ENCODE measurements at regions not wholly inside any gene's neighbourhood (a gene's known extent, or its start where the extent isn't known, plus 50 kb on each side); places are given as distances from the start of the nearest gene placed in this dataset.
A peak's percentile ranks its signal among the peaks of the same experiment; 100 is the strongest.
"Not testable (repeated sequence)": the region's sequence is repeated elsewhere in the genome, so short reads cannot be mapped to it uniquely, and the experiment has no call there.

DNA sequence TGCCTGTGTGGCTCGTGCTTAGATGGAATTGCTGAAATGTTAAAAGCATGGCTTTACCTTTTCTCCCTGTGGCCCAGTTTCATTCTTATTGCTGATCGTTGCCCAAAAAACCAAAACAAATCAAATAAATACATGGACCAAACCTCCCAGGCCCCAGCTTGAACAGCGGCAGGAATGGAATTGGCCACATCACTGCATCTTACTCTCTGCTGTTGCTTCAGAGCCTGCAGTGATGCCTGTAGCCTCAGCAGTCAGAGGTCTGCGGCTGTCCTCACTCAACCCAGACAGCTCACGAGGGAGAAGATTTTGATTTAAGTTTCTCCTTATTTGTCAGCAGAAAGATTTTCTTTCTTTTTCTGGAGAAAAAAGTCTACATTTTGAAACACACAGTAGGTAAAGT lies 91.5 kb downstream of the NPIPB11 start:
- no peaks in the 10 kb centered on the region for H3K9me3 Mint-ChIP-seq
- ATAC-seq, result no peak
- intact Hi-C loops (cut with micrococcal nuclease), result no loop called here
- ChIA-PET CTCF (no interaction called here), POLR2A (no interaction called here)
- H3K27ac Mint-ChIP-seq, result no peak overlapping the region
- no peak overlapping the region for H3K4me3 ChIP-seq (ENCODE audit: low read length)
- no peaks in the 10 kb centered on the region for H3K9me3 ChIP-seq (ENCODE audit: control insufficient read depth in 2 of 3, low read length in 3 of 3)
- H3K36me3 ChIP-seq (ENCODE audit: control insufficient read depth in 2 of 3, insufficient read depth in 3 of 3, low read length in 3 of 3), result no peaks in the 10 kb centered on the region
- H3K27me3 ChIP-seq (ENCODE audit: control insufficient read depth in 2 of 2, insufficient read depth in 2 of 2, low read length in 2 of 2), result no peaks in the 10 kb centered on the region
- H3K4me3 Mint-ChIP-seq, result no peak overlapping the region
- peaks cover 0 to 8% (median 3%) of the 10 kb centered on the region in 7 donors for H3K4me1 Mint-ChIP-seq
- DNase-seq, result no peak
- no peaks in the 10 kb centered on the region for H3K27me3 Mint-ChIP-seq
- peaks cover 0 to 4% (median 0%) of the 10 kb centered on the region in 5 donors for H3K36me3 Mint-ChIP-seq
- no peak overlapping the region for H3K27ac ChIP-seq (ENCODE audit: low read depth, low read length)
- no peaks in the 10 kb centered on the region for H3K4me1 ChIP-seq (ENCODE audit: control insufficient read depth in 2 of 2, insufficient read depth in 2 of 2, low read length in 2 of 2)

DNA sequence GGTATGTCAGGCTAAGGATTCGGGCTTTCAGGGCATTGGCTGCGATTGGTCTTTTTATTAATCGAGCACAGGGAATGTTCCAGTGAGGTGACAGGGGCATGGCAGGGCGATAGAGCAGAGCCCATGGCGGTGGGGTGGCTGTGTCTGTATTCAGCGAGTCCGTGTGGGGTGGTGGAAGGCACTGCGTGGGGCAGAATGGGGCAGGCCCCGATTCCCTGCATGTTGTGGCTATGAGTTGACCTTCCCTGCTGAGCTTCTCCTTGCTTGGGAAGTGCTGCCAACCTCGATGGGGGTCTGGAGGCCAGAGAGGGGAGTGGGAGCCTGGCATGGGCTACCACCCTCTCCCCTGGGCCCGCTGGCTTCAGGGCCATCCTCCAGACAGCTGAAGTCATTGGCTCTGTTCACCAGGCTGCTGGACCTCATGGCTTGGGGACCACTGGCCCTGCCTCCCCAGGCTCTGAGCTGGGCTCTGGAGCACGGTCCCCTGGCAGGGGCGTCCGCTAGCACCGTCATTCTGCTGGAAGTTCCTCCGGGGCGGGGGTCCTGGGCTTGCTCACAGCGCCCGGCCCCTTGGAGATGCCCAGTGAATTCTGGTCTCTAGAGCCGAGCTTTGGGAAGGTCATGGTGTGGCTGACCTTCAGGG lies 92.1 kb downstream of the NPIPB11 start:
- peak overlapping the region in 2 of 9 donors; percentile 18 to 48 for H3K27ac Mint-ChIP-seq
- POLR2A ChIA-PET, result no interaction called here
- intact Hi-C loops (cut with micrococcal nuclease), result no loop called here

GRCh38 chr16:29313559-29314048 lies 92.9 kb downstream of the NPIPB11 start:
- Histone ChIP-seq H3K4me1 (ENCODE audit: control insufficient read depth in 2 of 2, insufficient read depth in 2 of 2, low read length in 2 of 2) (no peaks in the 10 kb centered on the region), H3K9me3 (ENCODE audit: control insufficient read depth in 2 of 3, low read length in 3 of 3) (no peaks in the 10 kb centered on the region), H3K27ac (ENCODE audit: low read depth, low read length) (no peak overlapping the region), H3K4me3 (ENCODE audit: low read length) (no peak overlapping the region), H3K36me3 (ENCODE audit: control insufficient read depth in 2 of 3, insufficient read depth in 3 of 3, low read length in 3 of 3) (no peaks in the 10 kb centered on the region), H3K27me3 (ENCODE audit: control insufficient read depth in 2 of 2, insufficient read depth in 2 of 2, low read length in 2 of 2) (no peaks in the 10 kb centered on the region)
- DNase-seq (no peak), ATAC-seq (no peak)
- H3K27me3 Mint-ChIP-seq, result no peaks in the 10 kb centered on the region
- peaks cover 0 to 4% (median 0%) of the 10 kb centered on the region in 5 donors for H3K36me3 Mint-ChIP-seq
- H3K4me1 Mint-ChIP-seq, result peaks cover 0 to 8% (median 3%) of the 10 kb centered on the region in 7 donors
- ChIA-PET POLR2A (no interaction called here), CTCF (no interaction called here)
- no peak overlapping the region for H3K4me3 Mint-ChIP-seq
- intact Hi-C loops (cut with micrococcal nuclease), result no loop called here
- no peak overlapping the region for H3K27ac Mint-ChIP-seq
- H3K9me3 Mint-ChIP-seq, result no peaks in the 10 kb centered on the region

More for the DNA sequence above, 92.1 kb downstream of the NPIPB11 start:
- no peak overlapping the region for H3K4me3 Mint-ChIP-seq
- DNase-seq (no peak), ATAC-seq (no peak)
- no peak overlapping the region for H3K27ac ChIP-seq (ENCODE audit: low read depth, low read length)
- peaks cover 0 to 8% (median 3%) of the 10 kb centered on the region in 7 donors for H3K4me1 Mint-ChIP-seq
- CTCF ChIA-PET, result no interaction called here
- H3K27me3 Mint-ChIP-seq, result no peaks in the 10 kb centered on the region
- H3K36me3 Mint-ChIP-seq, result peaks cover 0 to 4% (median 0%) of the 10 kb centered on the region in 5 donors
- no peaks in the 10 kb centered on the region for H3K27me3 ChIP-seq (ENCODE audit: control insufficient read depth in 2 of 2, insufficient read depth in 2 of 2, low read length in 2 of 2)
- no peaks in the 10 kb centered on the region for H3K9me3 Mint-ChIP-seq
- no peaks in the 10 kb centered on the region for H3K9me3 ChIP-seq (ENCODE audit: control insufficient read depth in 2 of 3, low read length in 3 of 3)
- H3K4me1 ChIP-seq (ENCODE audit: control insufficient read depth in 2 of 2, insufficient read depth in 2 of 2, low read length in 2 of 2), result no peaks in the 10 kb centered on the region
- no peaks in the 10 kb centered on the region for H3K36me3 ChIP-seq (ENCODE audit: control insufficient read depth in 2 of 3, insufficient read depth in 3 of 3, low read length in 3 of 3)
- no peak overlapping the region for H3K4me3 ChIP-seq (ENCODE audit: low read length)

DNA sequence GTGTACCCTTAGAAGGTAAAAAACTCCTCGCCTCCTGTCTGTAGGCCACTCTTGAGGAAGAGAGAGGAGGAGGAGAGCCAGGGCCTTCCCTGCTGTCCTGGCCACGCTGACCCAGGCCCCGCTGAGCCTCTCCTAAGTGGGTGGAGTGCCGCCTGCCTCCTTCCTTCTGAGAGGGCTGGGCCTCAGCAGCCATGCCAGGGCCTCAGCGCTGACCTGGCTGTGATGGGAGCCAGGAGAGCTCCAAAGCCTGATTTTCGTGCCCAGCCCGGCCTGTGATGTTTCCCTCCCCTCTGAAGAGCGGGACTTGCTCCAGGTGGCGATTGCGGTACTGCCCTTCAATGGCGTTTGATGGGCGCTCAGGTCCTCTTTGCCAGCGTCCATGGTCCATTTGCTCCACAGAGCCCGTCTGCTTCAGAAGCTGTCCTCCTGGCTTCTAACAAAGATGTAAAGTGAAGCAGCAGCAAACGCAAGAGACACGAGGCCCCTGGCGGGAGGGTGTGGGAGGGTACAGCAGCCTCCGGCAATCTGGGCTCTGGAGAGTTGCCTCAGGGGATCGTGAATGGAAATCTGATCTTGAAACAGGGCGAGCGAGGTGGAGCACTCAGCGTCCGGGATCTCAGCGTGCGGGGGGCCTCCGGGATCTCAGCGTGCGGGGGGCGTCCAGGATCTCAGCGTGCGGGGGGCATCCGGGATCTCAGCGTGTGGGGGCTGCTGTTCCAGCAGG lies 93.5 kb downstream of the NPIPB11 start:
- H3K9me3 ChIP-seq (ENCODE audit: control insufficient read depth in 2 of 3, low read length in 3 of 3), result no peaks in the 10 kb centered on the region
- DNase-seq, result no peak
- CTCF ChIA-PET, result no interaction called here
- no peak for ATAC-seq
- H3K27me3 Mint-ChIP-seq, result no peaks in the 10 kb centered on the region
- no peak overlapping the region for H3K27ac ChIP-seq (ENCODE audit: low read depth, low read length)
- POLR2A ChIA-PET, result no interaction called here
- no peak overlapping the region for H3K27ac Mint-ChIP-seq
- H3K36me3 Mint-ChIP-seq, result peaks cover 0 to 4% (median 0%) of the 10 kb centered on the region in 5 donors
- H3K4me1 Mint-ChIP-seq, result peaks cover 0 to 8% (median under 1%) of the 10 kb centered on the region in 7 donors
- H3K27me3 ChIP-seq (ENCODE audit: control insufficient read depth in 2 of 2, insufficient read depth in 2 of 2, low read length in 2 of 2), result no peaks in the 10 kb centered on the region
- H3K4me3 ChIP-seq (ENCODE audit: low read length), result no peak overlapping the region
- intact Hi-C loops (cut with micrococcal nuclease), result no loop called here
- H3K36me3 ChIP-seq (ENCODE audit: control insufficient read depth in 2 of 3, insufficient read depth in 3 of 3, low read length in 3 of 3), result no peaks in the 10 kb centered on the region
- no peak overlapping the region for H3K4me3 Mint-ChIP-seq
- H3K9me3 Mint-ChIP-seq, result no peaks in the 10 kb centered on the region
- H3K4me1 ChIP-seq (ENCODE audit: control insufficient read depth in 2 of 2, insufficient read depth in 2 of 2, low read length in 2 of 2), result no peaks in the 10 kb centered on the region

- H3K4me3 ChIP-seq (ENCODE audit: low read length); H3K27ac Mint-ChIP-seq; H3K4me1 ChIP-seq (ENCODE audit: control insufficient read depth in 2 of 2, insufficient read depth in 2 of 2, low read length in 2 of 2); H3K36me3 ChIP-seq (ENCODE audit: control insufficient read depth in 2 of 3, insufficient read depth in 3 of 3, low read length in 3 of 3); H3K36me3 Mint-ChIP-seq; H3K9me3 Mint-ChIP-seq; H3K27me3 Mint-ChIP-seq; DNase-seq; H3K27ac ChIP-seq (ENCODE audit: low read depth, low read length); POLR2A ChIA-PET; H3K27me3 ChIP-seq (ENCODE audit: control insufficient read depth in 2 of 2, insufficient read depth in 2 of 2, low read length in 2 of 2); H3K4me3 Mint-ChIP-seq; intact Hi-C loops (cut with micrococcal nuclease); H3K9me3 ChIP-seq (ENCODE audit: control insufficient read depth in 2 of 3, low read length in 3 of 3); CTCF ChIA-PET; ATAC-seq: not testable (repeated sequence)
- peaks cover 0 to 11% (median 3%) of the 10 kb centered on the region in 7 donors for H3K4me1 Mint-ChIP-seq
These were observed 94.2 kb downstream of the NPIPB11 start for GRCh38 chr16:29312345-29312675.

DNA sequence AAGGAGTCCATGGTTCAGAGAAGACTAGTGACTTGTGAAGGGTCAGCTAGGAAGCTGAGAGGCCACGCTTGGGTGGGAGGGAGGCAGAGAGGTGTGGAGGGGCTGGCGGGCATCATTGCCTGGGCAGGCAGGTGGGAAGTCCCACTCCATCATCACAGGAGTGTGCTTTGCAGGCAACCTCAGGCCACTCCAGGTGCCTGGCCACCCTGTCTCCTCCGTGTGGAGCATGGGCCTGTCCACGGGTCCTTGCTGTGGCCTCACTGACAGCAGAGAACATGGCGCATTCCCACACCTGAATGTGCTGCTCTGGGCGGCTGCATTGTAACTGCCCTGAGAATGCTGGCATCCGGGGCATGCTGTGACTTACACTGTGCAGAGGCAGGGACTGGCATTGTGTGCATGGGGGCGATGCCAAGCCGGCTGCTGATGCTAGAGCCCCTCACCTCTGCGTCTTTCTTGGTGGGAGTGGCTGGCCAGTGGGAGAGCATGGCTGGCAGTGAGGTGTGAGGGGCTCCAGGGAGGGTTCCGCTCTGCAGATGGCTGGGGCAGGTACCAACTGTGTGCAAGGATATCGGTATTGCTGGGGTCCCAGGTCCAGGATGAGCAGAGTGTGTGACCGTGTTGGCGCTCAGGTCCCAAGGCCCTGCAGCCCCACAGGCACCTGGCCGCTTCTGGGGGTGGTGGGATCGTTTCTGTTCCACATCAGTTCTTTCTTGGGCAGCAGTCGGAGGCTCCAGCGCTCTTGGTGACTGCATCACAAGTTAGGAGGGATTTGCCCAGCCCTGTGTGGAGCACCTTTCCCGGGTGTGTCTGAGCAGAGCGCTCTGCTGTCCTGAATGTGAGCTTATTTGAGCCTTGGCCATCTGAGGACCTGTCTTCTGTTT lies 94.8 kb downstream of the NPIPB11 start:
- H3K27ac Mint-ChIP-seq, result no peak overlapping the region
- H3K36me3 Mint-ChIP-seq, result peaks cover 0 to 4% (median 0%) of the 10 kb centered on the region in 5 donors
- H3K27me3 Mint-ChIP-seq, result no peaks in the 10 kb centered on the region
- DNase-seq (no peak), ATAC-seq (no peak)
- no peak overlapping the region for H3K4me3 Mint-ChIP-seq
- no peaks in the 10 kb centered on the region for H3K36me3 ChIP-seq (ENCODE audit: control insufficient read depth in 2 of 3, insufficient read depth in 3 of 3, low read length in 3 of 3)
- intact Hi-C loops (cut with micrococcal nuclease), result no loop called here
- POLR2A ChIA-PET, result no interaction called here
- H3K4me1 ChIP-seq (ENCODE audit: control insufficient read depth in 2 of 2, insufficient read depth in 2 of 2, low read length in 2 of 2), result no peaks in the 10 kb centered on the region
- peaks cover 0 to 12% (median 3%) of the 10 kb centered on the region in 7 donors for H3K4me1 Mint-ChIP-seq
- H3K27me3 ChIP-seq (ENCODE audit: control insufficient read depth in 2 of 2, insufficient read depth in 2 of 2, low read length in 2 of 2), result no peaks in the 10 kb centered on the region
- no peaks in the 10 kb centered on the region for H3K9me3 Mint-ChIP-seq
- CTCF ChIA-PET, result interaction anchor here (0.6 kb wide), 1 partner anchor 367 kb away, joined by 3 read pairs; no protein-coding TSS in a partner anchor
- H3K27ac ChIP-seq (ENCODE audit: low read depth, low read length), result no peak overlapping the region
- no peaks in the 10 kb centered on the region for H3K9me3 ChIP-seq (ENCODE audit: control insufficient read depth in 2 of 3, low read length in 3 of 3)
- no peak overlapping the region for H3K4me3 ChIP-seq (ENCODE audit: low read length)

Measured in naive thymus-derived CD4-positive, alpha-beta T cell (primary cell).